ENCODE measurements at regions not wholly inside any gene's neighbourhood (a gene's known extent, or its start where the extent isn't known, plus 50 kb on each side); places are given as distances from the start of the nearest gene placed in this dataset.

DNA sequence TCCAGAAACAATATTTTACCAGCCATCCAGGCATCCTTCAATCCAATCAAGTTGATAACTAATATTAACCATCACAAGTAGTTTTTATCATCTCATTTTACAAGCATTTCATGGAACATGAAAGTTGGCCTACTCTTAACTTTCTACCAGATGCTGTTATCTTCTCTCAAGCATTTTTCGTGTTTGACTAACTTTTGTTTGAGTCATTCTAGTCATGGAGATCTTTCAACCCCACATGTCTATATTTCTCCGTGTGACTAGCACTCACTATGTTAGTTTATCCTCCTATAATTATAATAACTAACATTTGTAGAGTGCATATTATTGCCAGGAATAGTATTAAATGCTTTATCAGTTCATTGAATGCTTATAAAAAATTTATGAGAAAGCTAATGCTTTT, 307.0 kb upstream of the CWC22 start:
- no peak for TF ChIP-seq CTCF (IDR thresholded peaks at IDR 0.05)
- no peak for TF ChIP-seq POLR2A (IDR thresholded peaks at IDR 0.05)
